ENCODE measurements at regions not wholly inside any gene's neighbourhood (a gene's known extent, or its start where the extent isn't known, plus 50 kb on each side); places are given as distances from the start of the nearest gene placed in this dataset.
"Not testable (repeated sequence)": the region's sequence is repeated elsewhere in the genome, so short reads cannot be mapped to it uniquely, and the experiment has no call there.

DNA sequence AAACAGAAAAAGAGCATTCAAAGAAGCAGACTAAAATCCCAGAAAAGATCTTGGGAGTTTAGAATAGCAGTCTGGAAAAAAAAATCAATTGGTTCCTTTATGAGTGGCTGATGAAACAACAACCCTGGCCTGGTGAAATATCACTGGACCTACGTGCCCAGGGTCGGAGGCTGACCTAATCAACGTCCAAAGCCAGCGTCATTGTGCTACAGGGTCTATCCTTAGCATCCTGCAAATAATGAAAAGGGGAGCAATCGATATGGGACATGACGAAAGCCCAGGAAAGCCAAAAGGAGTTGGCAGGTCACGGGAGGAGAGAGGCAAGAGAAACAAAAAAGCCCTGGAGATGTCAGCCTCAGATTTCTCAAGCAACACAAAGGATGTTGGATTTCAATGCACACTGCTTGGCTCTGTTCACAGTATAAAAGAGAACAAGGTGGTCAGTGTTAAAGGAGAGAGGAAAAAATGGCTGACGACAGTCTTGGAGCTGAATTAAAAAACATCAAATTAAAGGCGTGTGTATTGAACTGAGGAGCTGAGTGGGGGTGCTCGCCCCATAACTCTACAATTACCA is 148.8 kb downstream of the BLID start:
- no peak for FAIRE-seq
- DNase-seq (ENCODE audit: insufficient read length, low spot score) = no peak
- TF ChIP-seq, protein P1, sequence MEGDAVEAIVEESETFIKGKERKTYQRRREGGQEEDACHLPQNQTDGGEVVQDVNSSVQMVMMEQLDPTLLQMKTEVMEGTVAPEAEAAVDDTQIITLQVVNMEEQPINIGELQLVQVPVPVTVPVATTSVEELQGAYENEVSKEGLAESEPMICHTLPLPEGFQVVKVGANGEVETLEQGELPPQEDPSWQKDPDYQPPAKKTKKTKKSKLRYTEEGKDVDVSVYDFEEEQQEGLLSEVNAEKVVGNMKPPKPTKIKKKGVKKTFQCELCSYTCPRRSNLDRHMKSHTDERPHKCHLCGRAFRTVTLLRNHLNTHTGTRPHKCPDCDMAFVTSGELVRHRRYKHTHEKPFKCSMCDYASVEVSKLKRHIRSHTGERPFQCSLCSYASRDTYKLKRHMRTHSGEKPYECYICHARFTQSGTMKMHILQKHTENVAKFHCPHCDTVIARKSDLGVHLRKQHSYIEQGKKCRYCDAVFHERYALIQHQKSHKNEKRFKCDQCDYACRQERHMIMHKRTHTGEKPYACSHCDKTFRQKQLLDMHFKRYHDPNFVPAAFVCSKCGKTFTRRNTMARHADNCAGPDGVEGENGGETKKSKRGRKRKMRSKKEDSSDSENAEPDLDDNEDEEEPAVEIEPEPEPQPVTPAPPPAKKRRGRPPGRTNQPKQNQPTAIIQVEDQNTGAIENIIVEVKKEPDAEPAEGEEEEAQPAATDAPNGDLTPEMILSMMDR (IDR thresholded peaks at IDR 0.05; ENCODE audit: insufficient read depth, missing control alignments) = no peak

DNA sequence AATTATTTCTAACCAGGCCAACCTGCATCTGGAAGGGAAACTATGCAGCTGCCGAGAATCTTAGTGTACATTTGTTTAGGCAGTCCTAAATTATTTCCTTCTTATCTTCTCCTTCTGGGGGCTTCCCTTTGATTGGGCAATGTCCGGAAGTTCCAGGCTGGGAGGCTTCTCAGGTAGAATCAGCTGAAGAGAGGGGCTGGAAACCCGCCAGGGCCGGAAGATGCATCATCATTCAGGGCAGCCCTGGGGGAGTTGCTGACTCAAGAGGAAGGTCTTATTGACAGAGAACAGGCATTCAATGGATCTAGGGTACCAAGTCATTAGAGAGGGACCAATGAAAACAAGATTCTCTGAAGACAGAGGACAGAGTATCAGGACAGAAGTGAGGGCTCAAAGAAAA is 150.7 kb downstream of the BLID start:
- no peak for FAIRE-seq
- TF ChIP-seq, protein P1 (IDR thresholded peaks at IDR 0.05; ENCODE audit: insufficient read depth, missing control alignments) = no peak
- DNase-seq (ENCODE audit: insufficient read length, low spot score) = no peak

DNA sequence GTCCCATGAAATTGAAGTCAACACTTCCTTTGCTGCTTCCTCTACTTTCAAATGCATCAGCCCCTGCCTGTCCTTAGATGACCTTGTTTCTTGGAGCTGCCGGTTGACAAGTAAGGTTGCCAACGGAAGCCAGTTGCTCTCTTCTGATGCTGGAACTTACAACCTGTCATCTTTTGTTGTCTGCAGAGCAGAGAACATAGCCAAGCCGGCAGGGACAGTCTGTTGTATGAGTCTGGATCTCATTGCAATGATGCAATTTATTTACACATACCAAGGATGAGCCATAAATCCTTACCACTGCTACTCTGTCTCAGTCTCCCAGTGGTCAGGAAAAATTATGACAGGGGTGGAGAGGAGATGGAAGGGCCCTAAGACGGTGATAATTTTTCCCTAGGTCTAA is 151.4 kb downstream of the BLID start:
- TF ChIP-seq, protein P1 (IDR thresholded peaks at IDR 0.05; ENCODE audit: insufficient read depth, missing control alignments) = no peak
- no peak for DNase-seq (ENCODE audit: insufficient read length, low spot score)
- FAIRE-seq = no peak

DNA sequence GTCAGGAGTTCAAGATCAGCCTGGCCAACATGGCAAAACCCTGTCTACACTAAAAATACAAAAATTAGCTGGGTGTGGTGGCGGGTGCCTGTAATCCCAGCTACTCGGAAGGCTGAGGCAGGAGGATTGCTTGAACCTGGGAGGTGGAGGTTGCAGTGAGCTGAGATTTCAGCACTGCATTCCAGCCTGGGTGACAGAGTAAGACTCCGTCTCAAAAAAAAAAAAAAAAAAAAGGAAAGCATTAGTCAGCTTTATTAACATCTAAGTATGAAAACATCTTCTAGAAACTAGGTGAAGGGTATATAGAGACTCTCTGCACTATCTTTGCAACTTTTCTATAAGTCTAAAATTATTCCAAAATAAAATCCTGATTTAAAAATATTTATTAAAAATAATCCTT is 152.2 kb downstream of the BLID start:
- not testable (repeated sequence) for FAIRE-seq; DNase-seq (ENCODE audit: insufficient read length, low spot score)

DNA sequence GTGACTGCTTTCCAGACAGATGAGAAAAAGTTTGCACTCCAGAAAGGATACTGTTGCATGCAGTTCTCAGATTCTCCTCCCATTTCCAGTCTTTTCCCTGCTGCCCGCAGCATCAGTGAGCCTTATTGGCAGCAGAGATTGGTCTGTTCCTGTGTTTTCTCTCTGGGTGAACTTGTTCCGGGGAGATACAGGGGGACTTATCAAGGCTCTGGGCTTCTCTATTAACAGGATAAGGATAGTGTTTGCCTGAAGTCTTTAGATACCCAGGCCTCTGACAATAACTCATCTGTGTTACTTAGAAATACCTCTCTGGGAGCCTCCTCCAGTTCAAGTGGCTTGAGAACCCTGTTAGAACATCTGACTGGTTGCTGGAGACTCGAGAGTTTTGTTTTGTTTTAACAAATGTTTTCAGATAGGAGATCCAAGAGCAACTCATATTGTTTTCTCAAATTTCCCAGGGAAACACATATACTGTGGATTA is 154.7 kb downstream of the BLID start:
- DNase-seq (ENCODE audit: insufficient read length, low spot score) (no peak), FAIRE-seq (no peak)
- TF ChIP-seq, protein P1 (IDR thresholded peaks at IDR 0.05; ENCODE audit: insufficient read depth, missing control alignments) = no peak

DNA sequence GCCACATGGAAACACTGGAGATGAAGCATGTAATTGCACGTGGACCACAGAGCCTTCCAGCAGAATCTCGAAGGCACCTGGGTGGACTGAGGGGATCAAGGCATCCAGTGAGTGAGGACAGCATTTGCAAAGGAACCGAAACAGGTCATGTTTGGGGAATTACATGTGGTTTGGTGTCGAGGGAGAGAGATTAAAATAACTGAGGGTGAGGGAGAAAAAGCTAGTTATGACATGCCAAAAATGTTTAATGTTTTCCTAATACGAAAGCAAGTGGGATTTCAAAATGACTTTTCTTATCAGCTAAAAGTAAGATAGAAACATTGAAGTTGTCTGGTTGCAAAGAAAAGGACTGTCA is 157.1 kb downstream of the BLID start:
- TF ChIP-seq, protein P1 (IDR thresholded peaks at IDR 0.05; ENCODE audit: insufficient read depth, missing control alignments) = no peak
- DNase-seq (ENCODE audit: insufficient read length, low spot score) (no peak), FAIRE-seq (no peak)

DNA sequence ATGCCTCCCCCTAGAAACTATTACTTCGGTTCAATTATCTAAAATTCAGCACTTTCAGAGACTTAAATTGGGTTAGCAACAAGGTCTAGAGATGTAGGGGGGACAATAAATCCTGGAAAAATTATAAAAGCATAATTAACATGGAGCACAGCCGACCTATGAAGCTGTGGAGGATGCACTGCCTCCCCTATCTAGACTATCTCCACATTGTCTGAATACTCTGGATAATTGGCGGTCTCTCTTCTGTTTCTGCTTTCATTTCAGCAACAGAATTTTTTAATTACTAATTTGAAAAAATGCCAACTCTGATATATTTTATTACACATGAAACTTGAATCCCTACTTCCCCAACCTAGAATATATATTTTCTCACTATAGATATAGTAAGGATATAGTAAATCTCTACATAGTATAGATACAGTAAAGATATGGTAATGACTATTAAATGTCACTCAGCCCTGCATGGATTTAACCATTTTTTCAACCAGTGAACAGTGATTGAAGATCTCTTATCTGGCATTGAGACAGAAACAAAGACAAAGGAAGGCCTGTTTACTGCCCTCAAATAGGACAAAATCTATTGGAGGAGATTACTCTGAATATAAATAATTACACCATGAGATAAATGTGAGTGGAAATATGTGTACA is 157.6 kb downstream of the BLID start:
- DNase-seq (ENCODE audit: insufficient read length, low spot score) = no peak
- FAIRE-seq = no peak

More for the DNA sequence above, 157.6 kb downstream of the BLID start:
- TF ChIP-seq, protein P1 (IDR thresholded peaks at IDR 0.05; ENCODE audit: insufficient read depth, missing control alignments) = no peak

Data from D721Med (cell line).